OCI-LY1 (cell line): ENCODE measurements at regions not wholly inside any gene's neighbourhood (a gene's known extent, or its start where the extent isn't known, plus 50 kb on each side); places are given as distances from the start of the nearest gene placed in this dataset.

ENCODE experiments used
- EZH2 ChIP-seq: fragments of 200-600 bp; sonication (generic), shearing (Covaris generic); IDR thresholded peaks from 2 replicates; pipeline ENCODE4 v1.8.0; 2017; ENCODE audit warnings: borderline replicate concordance, mixed run types, mild to moderate bottlenecking, antibody characterized with exemption, low read length, moderate library complexity, mixed read lengths
- TF ChIP-seq, protein P1 (sequence below): fragments of 200-600 bp; sonication (generic), shearing (Covaris generic); IDR thresholded peaks from 2 replicates; pipeline ENCODE4 v1.5.1; 2017; ENCODE audit warnings: mild to moderate bottlenecking, antibody characterized with exemption, low read length, moderate library complexity, mixed read lengths

DNA sequence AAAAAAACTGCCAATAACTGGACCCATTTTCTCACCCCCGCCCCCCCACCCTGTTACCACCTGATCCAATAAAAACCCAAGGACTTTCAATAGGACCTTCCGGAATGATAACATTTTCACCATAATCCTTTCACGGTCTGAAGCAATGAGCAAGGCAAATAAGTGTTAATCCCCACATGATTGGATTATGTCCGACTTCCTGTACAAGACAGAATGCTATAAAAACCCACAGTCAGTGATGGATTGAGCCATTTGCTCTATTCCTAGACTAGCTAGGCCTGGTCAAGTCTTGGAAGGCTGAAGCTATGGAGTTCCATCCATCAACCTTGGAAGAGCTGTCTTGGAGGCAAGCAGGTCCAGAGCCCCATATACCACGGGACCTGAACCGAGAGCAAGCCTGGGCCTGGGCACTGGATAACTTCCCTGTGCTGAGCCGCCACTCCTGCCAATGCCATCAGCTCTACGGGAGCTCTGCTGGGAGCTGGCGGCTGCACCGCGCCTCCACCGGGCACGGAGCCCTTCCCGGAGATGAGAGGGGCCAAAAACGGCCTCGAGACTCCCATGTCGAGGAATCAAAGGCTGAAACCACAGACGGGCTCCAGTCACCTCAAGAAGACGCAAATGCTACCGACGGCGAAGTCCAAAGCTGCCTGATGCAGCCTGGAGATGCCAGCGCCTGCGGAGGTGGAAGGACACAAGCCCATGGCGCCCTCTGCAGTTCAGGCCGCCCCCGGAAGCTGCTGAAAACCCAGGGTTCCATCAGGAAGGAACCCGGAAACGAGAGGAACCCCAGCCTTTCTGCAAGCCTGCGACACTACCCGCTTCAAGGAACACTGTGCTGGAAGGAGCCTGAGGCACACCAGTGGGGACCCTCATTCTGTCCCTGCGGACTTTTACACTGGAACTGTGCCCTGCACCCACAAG is 69.2 kb downstream of the ANXA2R start:
- TF ChIP-seq, protein P1, sequence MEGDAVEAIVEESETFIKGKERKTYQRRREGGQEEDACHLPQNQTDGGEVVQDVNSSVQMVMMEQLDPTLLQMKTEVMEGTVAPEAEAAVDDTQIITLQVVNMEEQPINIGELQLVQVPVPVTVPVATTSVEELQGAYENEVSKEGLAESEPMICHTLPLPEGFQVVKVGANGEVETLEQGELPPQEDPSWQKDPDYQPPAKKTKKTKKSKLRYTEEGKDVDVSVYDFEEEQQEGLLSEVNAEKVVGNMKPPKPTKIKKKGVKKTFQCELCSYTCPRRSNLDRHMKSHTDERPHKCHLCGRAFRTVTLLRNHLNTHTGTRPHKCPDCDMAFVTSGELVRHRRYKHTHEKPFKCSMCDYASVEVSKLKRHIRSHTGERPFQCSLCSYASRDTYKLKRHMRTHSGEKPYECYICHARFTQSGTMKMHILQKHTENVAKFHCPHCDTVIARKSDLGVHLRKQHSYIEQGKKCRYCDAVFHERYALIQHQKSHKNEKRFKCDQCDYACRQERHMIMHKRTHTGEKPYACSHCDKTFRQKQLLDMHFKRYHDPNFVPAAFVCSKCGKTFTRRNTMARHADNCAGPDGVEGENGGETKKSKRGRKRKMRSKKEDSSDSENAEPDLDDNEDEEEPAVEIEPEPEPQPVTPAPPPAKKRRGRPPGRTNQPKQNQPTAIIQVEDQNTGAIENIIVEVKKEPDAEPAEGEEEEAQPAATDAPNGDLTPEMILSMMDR: no peak
- no peak for TF ChIP-seq EZH2
